AG09309 (cell line): ENCODE measurements at regions not wholly inside any gene's neighbourhood (a gene's known extent, or its start where the extent isn't known, plus 50 kb on each side); places are given as distances from the start of the nearest gene placed in this dataset.

ENCODE experiments used
- DNase-seq: peaks from one replicate; pipeline ENCODE4 v3.0.0-alpha.2; 2010; ENCODE audit warnings: low read depth
- H3K4me3 ChIP-seq: 2 replicates; pipeline ENCODE4 v1.5.1; 2011; ENCODE audit warnings: mild to moderate bottlenecking, low read depth, low read length, moderate library complexity; ENCODE audit not compliant: control insufficient read depth
- TF ChIP-seq, protein P1 (sequence below): IDR thresholded peaks from 2 replicates; pipeline ENCODE4 v1.5.1; 2011; ENCODE audit warnings: mild to moderate bottlenecking, low read depth, low read length, inconsistent platforms; ENCODE audit not compliant: insufficient read depth, control insufficient read depth; ENCODE audit errors: missing control alignments

DNA sequence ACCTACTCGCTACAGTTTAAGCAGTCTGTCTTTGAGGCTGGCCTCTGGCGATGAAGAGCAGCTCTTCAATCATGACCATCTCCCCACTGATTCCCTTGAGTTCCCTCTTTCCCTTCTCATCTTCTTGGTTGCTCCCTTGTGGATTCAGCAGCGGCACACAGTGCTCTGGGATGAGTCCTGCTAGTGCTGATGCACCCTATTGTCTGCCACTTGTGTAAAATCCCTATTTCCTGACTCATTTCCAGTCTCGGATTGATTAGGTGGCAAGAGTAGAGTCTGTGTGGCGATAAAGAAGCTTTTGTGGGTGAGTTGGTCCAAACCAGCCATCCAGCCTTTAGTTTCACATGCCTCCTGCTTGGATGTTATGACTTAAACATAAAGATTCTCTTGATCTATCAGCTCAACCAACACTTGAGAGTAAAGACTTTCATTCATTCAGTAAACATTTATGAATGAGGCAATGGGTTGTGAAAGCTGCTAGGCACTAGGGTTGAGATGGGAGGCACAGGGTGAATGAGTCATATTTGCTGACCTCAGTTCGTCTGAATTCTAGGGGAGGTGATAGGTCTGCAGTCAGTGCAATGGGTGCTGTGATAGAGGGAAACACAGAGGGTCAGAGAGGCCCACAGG is 219.4 kb upstream of the RAG2 start:
- TF ChIP-seq, protein P1, sequence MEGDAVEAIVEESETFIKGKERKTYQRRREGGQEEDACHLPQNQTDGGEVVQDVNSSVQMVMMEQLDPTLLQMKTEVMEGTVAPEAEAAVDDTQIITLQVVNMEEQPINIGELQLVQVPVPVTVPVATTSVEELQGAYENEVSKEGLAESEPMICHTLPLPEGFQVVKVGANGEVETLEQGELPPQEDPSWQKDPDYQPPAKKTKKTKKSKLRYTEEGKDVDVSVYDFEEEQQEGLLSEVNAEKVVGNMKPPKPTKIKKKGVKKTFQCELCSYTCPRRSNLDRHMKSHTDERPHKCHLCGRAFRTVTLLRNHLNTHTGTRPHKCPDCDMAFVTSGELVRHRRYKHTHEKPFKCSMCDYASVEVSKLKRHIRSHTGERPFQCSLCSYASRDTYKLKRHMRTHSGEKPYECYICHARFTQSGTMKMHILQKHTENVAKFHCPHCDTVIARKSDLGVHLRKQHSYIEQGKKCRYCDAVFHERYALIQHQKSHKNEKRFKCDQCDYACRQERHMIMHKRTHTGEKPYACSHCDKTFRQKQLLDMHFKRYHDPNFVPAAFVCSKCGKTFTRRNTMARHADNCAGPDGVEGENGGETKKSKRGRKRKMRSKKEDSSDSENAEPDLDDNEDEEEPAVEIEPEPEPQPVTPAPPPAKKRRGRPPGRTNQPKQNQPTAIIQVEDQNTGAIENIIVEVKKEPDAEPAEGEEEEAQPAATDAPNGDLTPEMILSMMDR = no peak
- DNase-seq = no peak
- H3K4me3 ChIP-seq = no peak overlapping the region

DNA sequence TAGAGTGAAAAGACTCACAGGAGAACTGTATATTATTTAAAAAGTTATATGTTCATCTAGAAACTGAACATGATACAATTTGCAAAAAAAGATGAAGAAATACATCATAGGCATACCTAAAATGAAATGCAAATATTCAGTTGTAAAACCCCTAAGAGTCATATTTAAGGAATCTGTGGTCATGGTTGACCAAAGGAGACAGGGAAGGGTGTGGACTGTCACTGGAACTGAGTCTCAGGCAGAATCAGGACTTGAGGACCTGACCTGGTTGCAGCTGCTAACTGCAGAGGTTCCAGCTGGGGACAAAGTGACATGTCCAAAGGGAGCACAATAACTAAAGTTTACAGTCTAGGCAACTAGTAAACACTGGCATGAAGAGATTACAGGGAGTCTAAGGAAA is 211.3 kb upstream of the RAG2 start:
- TF ChIP-seq, protein P1 = no peak
- H3K4me3 ChIP-seq = no peak overlapping the region
- no peak for DNase-seq

DNA sequence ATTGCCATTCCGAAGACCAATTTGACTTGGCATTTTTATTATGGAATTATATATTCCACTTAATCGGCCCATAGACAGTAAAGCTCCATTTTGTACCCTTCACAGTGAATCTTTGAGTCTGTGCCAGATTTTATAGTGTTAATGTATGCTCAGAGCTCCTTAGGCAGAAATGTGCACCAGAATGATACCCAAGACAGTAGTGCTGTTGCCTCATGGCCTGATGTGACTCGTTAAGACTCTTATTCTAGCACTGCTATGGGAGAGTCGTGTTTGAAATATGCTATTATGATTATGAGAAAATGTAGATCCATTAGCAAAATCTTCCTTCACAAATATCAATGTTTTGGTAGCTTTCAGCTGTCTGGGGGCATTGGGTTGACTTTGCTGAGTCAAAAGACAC is 209.8 kb upstream of the RAG2 start:
- H3K4me3 ChIP-seq = no peak overlapping the region
- DNase-seq = no peak
- TF ChIP-seq, protein P1 = no peak

DNA sequence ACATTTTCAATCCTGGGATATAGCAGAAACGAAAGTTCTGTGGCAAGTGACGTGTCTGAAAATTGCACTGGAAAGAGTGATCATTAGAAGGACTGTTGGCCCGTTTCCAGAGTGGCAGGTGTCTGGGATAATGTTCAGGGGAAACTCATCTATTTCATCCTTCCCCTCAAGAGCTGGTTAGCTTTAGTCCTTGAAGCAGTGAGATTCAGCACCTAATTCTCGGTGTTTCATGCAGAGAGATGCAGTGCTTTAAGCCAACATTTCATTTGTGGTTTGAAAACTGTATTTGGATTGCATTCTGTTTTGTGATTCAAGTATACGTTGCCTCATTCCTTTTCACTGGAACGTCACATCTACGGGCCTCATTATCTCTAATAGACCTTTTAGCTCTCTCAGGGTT is 205.0 kb upstream of the RAG2 start:
- DNase-seq = no peak
- no peak overlapping the region for H3K4me3 ChIP-seq
- TF ChIP-seq, protein P1 = no peak

DNA sequence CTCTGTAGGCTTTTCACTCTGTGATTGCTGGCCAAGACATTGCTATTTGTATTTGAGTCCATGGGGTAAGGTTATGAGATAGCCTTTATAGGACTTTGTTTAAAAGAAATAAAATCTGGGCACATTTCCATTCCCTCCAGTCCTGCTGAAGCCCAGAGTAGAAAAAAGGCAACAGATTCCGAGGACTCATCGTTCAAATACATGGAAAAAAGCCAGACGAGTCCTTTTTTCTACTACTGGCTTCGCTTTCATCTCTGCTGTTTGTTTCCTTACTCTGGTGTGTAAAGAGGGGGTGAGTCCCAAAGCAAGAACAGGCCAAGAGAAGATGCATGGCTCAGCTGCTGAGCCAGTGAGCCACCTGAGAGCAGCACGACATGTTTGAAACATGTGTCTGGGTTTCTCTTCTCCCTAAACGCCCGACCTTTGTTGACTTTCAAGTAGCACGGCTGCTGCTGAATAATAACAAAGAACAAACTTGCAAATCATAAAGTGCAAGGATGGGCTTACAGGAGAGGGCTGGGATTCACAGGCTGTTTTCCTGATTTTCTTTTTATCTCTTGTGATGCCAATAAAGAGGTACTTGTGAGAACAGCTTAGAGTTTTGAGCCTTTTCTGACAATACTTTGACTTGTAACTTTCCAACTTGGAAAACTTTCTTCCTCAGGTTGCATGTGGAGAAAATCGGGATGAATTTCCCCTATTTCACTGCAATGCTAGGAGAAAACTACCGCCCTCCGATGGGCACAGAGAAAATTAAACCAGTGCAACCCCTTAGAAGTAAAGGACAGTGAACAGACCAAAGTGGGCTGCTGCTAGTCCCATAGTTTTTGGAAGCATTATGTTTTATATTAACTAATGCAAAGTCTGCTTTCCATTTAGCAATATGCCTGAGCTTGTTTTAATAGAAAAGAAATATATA is 195.2 kb upstream of the RAG2 start:
- TF ChIP-seq, protein P1 = no peak
- no peak for DNase-seq
- no peak overlapping the region for H3K4me3 ChIP-seq

DNA sequence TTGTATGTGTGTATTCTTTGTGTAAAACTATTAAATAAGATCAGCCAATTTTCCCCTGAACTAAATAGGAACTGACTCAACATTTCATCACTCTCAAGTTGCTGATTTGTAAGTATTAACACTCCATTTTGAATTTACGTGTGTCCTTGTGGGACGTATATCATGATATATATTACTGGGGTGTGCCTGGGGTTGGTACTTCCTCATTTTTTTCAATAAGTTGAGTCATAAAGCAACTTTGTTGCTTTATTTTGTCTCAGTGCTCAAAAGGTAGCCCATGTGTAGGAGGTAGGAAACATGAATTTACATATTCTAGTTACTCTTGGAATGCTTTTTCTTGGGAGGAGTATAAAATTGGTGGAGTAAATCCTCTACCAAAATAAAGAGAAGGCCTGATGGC is 193.9 kb upstream of the RAG2 start:
- TF ChIP-seq, protein P1 = no peak
- no peak for DNase-seq
- no peak overlapping the region for H3K4me3 ChIP-seq

DNA sequence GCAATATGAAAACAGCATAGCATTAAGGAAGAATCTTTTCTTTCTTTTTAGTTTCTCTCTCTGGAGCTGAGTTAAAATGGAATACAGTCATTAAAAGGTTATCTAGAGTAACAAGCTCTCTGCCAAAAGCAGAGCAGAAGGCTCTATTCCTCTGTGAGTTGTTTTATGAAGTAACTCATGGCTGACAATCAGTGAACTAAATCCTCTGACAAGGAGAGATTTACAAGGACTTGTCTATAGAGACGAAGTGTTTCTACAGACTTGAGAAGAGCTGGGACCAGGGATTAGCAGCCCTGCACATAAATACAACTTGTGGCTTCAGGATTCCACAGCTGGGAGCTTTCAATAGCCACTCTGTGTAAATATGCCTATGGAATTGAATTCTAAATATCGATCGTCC is 192.5 kb upstream of the RAG2 start:
- no peak overlapping the region for H3K4me3 ChIP-seq
- TF ChIP-seq, protein P1 = no peak
- DNase-seq = no peak
